WERI-Rb-1 (cell line): ENCODE measurements at regions not wholly inside any gene's neighbourhood (a gene's known extent, or its start where the extent isn't known, plus 50 kb on each side); places are given as distances from the start of the nearest gene placed in this dataset.
A peak's percentile ranks its signal among the peaks of the same experiment; 100 is the strongest.

Experiments
- DNase-seq: peaks from one replicate; pipeline ENCODE4 v3.0.0-alpha.2; 2020
- H3K27ac ChIP-seq: fragments of 250-450 bp; sonication (Bioruptor Pico); 2 replicates; pipeline ENCODE4 v1.5.1; 2020; ENCODE audit warnings: mild to moderate bottlenecking, moderate library complexity
- H3K27me3 ChIP-seq: fragments of 250-450 bp; sonication (Bioruptor Pico); 2 replicates; pipeline ENCODE4 v1.5.1; 2021; ENCODE audit warnings: mild to moderate bottlenecking, low read depth, moderate library complexity; ENCODE audit not compliant: insufficient read depth, severe bottlenecking
- H3K36me3 ChIP-seq: fragments of 250-450 bp; sonication (Bioruptor Pico); 2 replicates; pipeline ENCODE4 v1.5.1; 2020; ENCODE audit warnings: mild to moderate bottlenecking, moderate library complexity
- H3K4me3 ChIP-seq: 2 replicates; pipeline ENCODE4 v1.5.1; 2011; ENCODE audit warnings: low read depth, mild to moderate bottlenecking, control low read depth, low read length
- H3K9me3 ChIP-seq: fragments of 250-450 bp; sonication (Bioruptor Pico); 2 replicates; pipeline ENCODE4 v1.5.1; 2021; ENCODE audit warnings: mild to moderate bottlenecking, moderate library complexity; ENCODE audit not compliant: severe bottlenecking
- TF ChIP-seq, protein P1 (sequence below): IDR thresholded peaks from 2 replicates; pipeline ENCODE4 v1.5.1; 2011; ENCODE audit warnings: low read depth, mild to moderate bottlenecking, control low read depth, inconsistent platforms, low read length

DNA sequence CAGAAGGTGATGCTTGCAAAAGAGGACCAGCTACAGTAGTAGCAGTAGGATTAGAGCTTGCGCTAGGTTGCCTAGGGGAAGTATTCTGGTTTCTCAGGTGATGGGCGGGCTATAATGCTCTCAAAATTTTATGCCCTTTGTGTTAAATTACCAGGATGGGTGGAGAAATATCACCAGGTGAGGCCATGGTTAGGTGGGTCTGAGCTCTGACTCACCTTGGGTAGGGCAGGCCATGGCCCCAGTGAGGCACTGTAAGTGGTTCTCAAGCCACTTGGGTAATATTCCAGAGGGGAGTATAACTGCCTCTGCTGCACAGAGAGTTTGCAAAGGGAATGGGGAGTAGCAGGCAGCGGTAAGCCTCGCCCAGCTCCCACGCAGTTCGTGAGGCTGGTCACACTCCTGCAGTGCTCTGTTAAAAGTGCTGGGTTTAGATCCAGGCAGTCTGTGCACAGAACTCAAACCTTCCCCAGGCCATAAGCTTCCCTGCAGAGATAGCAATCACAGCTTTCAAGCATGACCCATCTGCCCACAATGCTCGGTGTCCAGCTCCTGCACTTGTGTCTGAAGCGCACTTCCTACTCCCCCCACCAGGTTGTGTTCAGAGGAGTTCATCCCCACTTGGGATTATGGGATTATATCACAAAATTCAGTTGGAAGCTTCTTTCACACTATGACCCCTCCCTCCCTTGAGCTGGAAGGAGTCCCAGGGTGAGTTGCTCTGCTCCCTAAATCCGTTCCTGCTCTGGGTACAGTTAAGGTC lies 575.0 kb downstream of the CHSY3 start:
- H3K36me3 ChIP-seq = no peaks in the 10 kb centered on the region
- peak overlapping the region; percentile 28 for H3K4me3 ChIP-seq
- TF ChIP-seq, protein P1, sequence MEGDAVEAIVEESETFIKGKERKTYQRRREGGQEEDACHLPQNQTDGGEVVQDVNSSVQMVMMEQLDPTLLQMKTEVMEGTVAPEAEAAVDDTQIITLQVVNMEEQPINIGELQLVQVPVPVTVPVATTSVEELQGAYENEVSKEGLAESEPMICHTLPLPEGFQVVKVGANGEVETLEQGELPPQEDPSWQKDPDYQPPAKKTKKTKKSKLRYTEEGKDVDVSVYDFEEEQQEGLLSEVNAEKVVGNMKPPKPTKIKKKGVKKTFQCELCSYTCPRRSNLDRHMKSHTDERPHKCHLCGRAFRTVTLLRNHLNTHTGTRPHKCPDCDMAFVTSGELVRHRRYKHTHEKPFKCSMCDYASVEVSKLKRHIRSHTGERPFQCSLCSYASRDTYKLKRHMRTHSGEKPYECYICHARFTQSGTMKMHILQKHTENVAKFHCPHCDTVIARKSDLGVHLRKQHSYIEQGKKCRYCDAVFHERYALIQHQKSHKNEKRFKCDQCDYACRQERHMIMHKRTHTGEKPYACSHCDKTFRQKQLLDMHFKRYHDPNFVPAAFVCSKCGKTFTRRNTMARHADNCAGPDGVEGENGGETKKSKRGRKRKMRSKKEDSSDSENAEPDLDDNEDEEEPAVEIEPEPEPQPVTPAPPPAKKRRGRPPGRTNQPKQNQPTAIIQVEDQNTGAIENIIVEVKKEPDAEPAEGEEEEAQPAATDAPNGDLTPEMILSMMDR = peak; percentile 38
- H3K9me3 ChIP-seq = no peaks in the 10 kb centered on the region
- H3K27ac ChIP-seq = peak overlapping the region; percentile 50
- DNase-seq = peak; percentile 88
- H3K27me3 ChIP-seq = no peaks in the 10 kb centered on the region

DNA sequence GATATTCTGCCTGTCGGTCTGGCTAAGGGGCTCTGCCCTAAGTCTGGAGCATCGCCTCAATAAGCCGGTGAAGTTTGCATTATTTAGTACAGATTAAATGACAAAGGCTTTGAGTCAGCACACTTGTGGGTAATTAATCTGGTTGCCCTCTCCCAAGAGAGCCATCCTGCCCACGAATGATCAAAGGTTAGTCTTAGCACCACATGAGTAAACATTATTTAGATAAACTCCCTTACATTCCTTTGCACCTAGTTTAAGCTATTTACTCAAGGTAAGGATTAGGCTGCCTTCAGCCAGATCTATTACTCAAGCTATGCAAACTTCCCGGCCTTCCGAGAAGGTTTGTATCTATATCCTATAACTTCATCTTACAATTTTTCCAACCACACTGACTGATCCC lies 572.1 kb downstream of the CHSY3 start:
- TF ChIP-seq, protein P1 = no peak
- Histone ChIP-seq H3K27me3 (no peaks in the 10 kb centered on the region), H3K36me3 (no peaks in the 10 kb centered on the region), H3K4me3 (no peak overlapping the region), H3K9me3 (no peaks in the 10 kb centered on the region), H3K27ac (no peak overlapping the region)
- no peak for DNase-seq

DNA sequence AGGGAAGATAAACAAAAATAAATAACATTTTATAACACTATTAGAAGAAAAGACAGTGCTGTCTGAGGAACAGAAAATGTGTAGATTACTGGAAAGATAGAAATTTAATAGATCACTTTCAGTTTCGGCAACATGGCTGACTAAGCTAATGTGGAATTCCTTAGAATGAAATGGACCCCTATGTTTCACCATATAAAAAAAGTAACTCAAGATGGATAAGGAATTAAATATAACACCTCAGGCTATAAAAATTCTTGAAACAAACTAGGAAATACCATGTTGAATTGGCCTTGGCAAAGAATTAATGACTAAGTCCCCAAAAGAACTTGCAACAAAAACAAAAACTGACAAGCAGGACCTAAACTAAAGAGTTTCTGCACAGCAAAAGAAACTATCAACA lies 558.3 kb downstream of the CHSY3 start:
- Histone ChIP-seq H3K36me3 (no peaks in the 10 kb centered on the region), H3K4me3 (no peak overlapping the region), H3K9me3 (no peaks in the 10 kb centered on the region), H3K27ac (no peak overlapping the region), H3K27me3 (no peaks in the 10 kb centered on the region)
- TF ChIP-seq, protein P1 = no peak
- no peak for DNase-seq

DNA sequence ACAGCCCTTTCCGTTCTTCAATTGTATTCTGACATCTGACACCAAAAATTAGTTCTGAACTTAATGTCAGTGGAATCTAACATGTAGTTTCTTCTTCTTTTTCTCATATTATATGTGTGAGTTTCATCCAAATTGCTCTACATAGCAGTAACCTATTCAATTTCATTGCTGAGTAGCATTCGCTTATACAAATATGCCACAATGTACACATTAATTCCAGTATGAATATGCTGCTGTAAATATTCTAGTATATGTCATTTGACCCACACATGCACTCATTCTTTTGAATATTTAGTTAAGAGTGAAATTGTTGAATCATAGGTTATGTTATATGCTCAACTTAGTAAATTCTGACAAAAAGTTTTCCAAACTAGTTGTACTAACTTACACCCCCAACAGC lies 550.9 kb downstream of the CHSY3 start:
- no peaks in the 10 kb centered on the region for H3K9me3 ChIP-seq
- no peak overlapping the region for H3K4me3 ChIP-seq
- no peak overlapping the region for H3K27ac ChIP-seq
- TF ChIP-seq, protein P1 = no peak
- DNase-seq = no peak
- H3K27me3 ChIP-seq = no peaks in the 10 kb centered on the region
- H3K36me3 ChIP-seq = no peaks in the 10 kb centered on the region

DNA sequence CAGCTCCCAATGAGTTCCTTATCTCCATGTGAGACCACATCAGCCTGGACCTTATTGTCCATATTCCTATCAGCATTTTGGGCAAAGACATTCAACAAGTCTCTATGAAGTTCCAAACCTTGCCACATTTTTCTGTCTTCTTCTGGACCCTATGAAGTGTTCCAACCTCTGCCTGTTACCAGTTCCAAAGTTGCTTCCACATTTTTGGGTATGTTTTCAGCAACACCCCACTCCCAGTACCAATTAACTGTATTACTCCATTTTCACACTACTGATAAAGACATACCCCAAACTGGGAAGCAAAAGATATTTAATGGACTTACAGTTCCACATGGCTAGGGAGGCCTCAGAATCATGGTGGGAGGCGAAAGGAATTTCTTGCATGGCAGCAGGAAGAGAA lies 548.5 kb downstream of the CHSY3 start:
- Histone ChIP-seq H3K36me3 (no peaks in the 10 kb centered on the region), H3K4me3 (no peak overlapping the region), H3K9me3 (no peaks in the 10 kb centered on the region), H3K27me3 (no peaks in the 10 kb centered on the region), H3K27ac (no peak overlapping the region)
- DNase-seq = no peak
- TF ChIP-seq, protein P1 = no peak

DNA sequence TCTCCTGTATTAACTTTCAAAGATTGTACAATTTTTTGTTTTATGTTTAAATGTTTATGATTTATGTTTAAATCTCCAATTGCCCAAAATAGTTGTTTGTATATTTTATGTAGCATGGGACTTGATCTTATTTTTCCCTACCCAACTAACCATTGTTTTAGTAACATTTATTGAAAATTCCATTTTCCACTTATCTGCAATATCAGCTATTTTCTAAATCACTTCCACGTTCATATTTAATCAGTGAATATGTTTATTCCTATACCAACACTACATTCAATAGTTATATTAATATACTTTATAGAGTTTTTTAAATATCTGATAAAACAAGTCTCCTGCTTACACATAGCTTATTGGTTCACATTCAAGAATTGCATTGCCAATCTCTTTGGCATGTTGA lies 532.2 kb downstream of the CHSY3 start:
- H3K36me3 ChIP-seq = no peaks in the 10 kb centered on the region
- H3K9me3 ChIP-seq = no peaks in the 10 kb centered on the region
- no peaks in the 10 kb centered on the region for H3K27me3 ChIP-seq
- no peak for DNase-seq
- H3K27ac ChIP-seq = no peak overlapping the region
- TF ChIP-seq, protein P1 = no peak
- H3K4me3 ChIP-seq = no peak overlapping the region
